COR-L47 (cell line): ENCODE measurements at regions not wholly inside any gene's neighbourhood (a gene's known extent, or its start where the extent isn't known, plus 50 kb on each side); places are given as distances from the start of the nearest gene placed in this dataset.

Source experiments
- DNase-seq: peaks from one replicate; lab custom pipeline; 2025; lab: John Stamatoyannopoulos, UW

DNA sequence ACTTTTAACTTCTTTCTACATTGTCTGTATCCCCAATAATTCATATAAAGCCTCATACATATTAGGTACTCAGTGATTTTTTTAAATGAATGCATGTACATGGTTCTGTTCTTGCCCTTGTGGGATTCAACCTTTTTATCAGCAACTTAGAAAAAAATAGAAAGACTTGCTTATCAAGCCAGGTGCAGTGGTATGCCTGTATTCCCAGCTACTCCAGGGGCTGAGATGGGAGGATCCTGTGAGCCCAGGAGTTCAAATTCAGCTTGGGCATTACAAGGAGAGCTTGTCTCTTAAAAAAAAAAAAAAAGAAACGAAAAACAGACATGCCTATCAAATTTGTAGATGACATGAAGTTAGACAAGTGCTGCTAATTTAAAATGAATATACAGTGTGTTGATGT, 54.2 kb upstream of the MYCBP2 start:
- no peak for DNase-seq

GRCh38 chr13:77379508-77379907, 52.6 kb upstream of the MYCBP2 start:
- no peak for DNase-seq

DNA sequence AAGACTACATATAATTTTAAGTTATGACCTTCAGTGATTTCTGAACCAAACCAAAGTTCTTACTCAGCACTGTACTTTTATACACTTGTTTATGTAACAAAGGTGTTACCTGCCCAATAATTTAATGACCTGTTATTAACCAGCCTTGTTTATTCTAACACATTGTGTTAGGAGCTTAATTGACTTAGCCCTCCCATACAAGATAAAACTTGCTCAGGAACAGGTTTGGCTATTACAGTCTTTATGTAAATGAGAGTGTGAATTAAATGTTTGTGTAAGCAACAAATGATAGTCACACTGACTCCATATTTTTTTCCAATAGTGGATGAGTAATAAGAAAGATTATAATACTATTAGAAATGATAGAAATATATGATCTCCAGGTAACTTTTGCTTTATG, 51.8 kb upstream of the MYCBP2 start:
- peak; percentile 31 for DNase-seq

DNA sequence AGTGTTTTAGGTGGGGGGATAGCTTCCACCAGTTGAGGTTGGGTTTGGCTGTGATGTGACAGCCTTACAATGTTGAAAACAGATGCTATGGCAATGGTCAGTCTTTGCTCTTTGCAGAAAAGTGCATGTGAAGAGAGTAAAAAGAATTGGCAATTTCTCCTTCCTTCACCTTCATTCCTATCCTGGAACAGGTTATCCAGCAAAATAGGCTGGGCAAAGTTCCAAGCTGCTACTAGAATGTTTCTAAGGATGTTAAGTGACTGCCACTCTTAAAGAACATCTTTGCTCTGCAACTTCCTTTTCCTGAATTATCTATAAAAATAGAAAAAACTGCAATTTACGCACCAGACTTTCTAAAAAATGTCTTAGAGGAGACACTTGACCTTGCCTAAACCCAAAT, 50.1 kb upstream of the MYCBP2 start:
- peak; percentile 5 for DNase-seq
